IMR-90 (cell line): ENCODE measurements at regions not wholly inside any gene's neighbourhood (a gene's known extent, or its start where the extent isn't known, plus 50 kb on each side); places are given as distances from the start of the nearest gene placed in this dataset.
"Not testable (repeated sequence)": the region's sequence is repeated elsewhere in the genome, so short reads cannot be mapped to it uniquely, and the experiment has no call there.

Source experiments
- POLR2A ChIP-seq: IDR thresholded peaks from 2 replicates; pipeline ENCODE4 v1.6.1; 2012; ENCODE audit warnings: mild to moderate bottlenecking, low read depth, low read length
- TF ChIP-seq, protein P1 (sequence below): conservative IDR thresholded peaks from 2 replicates; pipeline ENCODE4 v1.5.1; 2012; ENCODE audit warnings: mild to moderate bottlenecking, low read depth, low read length, improper control_type of control experiment

DNA sequence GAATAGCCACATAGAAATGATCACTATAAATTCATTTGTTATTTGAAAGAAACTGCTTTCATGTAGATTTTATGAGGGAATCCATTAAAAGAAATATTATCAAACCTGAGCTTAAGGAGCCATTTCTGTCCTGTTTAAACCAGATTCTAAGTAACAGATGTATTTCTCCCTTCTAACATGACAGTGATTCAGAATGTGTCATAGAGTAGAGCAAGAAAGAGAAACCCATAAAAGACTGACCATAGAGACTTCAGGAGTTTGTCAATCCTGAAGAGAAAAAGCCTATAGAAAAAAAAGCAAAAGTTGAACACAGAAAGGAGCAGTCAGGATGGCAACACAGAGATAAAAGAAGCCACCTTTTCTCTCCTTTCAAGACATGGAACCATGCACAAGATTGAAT lies 390.6 kb downstream of the PRIM2 start:
- TF ChIP-seq POLR2A = not testable (repeated sequence)
- TF ChIP-seq, protein P1, sequence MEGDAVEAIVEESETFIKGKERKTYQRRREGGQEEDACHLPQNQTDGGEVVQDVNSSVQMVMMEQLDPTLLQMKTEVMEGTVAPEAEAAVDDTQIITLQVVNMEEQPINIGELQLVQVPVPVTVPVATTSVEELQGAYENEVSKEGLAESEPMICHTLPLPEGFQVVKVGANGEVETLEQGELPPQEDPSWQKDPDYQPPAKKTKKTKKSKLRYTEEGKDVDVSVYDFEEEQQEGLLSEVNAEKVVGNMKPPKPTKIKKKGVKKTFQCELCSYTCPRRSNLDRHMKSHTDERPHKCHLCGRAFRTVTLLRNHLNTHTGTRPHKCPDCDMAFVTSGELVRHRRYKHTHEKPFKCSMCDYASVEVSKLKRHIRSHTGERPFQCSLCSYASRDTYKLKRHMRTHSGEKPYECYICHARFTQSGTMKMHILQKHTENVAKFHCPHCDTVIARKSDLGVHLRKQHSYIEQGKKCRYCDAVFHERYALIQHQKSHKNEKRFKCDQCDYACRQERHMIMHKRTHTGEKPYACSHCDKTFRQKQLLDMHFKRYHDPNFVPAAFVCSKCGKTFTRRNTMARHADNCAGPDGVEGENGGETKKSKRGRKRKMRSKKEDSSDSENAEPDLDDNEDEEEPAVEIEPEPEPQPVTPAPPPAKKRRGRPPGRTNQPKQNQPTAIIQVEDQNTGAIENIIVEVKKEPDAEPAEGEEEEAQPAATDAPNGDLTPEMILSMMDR = not testable (repeated sequence)
